NCI-H526 (cell line): ENCODE measurements at regions not wholly inside any gene's neighbourhood (a gene's known extent, or its start where the extent isn't known, plus 50 kb on each side); places are given as distances from the start of the nearest gene placed in this dataset.
"Not testable (repeated sequence)": the region's sequence is repeated elsewhere in the genome, so short reads cannot be mapped to it uniquely, and the experiment has no call there.

ENCODE experiments used
- DNase-seq, 2 experiments: peaks; one replicate each; lab custom pipeline; 2025; lab: John Stamatoyannopoulos, UW

DNA sequence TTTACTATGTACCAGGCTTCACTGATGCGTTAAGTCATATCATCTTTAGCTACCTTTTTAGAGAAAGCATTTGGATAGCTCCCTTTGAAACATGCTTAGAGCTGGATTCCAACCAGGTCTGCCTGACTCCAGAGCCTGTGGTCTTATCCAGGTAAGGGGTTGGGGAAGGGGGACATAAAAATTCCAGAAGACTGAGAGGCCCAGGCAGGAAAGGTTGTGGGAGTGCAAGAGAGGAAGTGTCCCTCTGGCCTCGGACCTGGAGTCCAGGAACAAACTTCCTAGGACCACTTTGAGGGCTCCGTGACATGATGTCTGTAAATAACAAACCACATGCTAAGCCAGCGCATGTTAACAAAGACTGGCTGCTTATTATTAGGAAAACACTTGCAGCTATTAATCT is 163.0 kb upstream of the KCNG1 start:
- no peak for DNase-seq

DNA sequence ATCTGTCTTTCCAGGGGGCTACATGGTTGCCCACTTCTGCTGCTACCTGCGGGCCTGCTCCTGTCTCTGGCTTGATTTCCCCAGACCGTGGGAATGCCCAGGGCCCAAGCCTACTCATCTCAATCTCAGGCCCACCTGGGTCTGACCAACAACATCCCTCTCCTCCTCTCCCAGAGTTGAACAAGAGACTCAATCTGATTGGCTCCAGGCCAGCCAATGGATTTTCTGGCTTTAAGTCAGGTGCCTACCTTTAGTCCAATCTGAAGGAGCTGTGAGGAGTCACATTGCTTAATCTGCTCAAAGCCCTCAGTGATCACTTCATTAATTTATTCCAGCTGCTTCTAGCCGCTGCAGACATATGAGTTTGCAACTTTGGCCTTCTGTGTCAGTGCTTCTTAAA is 162.4 kb upstream of the KCNG1 start:
- DNase-seq = no peak

DNA sequence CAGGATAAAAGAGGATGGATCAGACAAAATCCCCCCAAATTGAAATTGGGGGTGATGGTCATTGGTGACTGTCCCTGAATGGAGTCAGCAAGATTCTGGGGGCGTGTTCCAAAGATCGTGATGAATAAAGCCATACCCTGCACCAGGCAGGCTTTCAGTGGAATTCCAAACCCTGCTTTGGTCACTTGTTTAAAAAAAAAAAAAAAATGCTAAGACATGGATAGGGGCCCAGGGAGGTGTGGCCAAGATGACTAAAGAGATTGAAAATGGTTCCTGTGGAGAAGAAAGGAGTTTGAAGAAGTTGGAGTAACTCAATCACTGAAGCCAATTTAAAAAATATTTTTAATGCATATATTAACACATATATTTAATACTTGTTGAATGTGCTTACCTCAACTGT is 161.4 kb upstream of the KCNG1 start:
- DNase-seq = no peak

- DNase-seq = no peak
These were observed 160.5 kb upstream of the KCNG1 start for GRCh38 chr20:51183451-51183850.

DNA sequence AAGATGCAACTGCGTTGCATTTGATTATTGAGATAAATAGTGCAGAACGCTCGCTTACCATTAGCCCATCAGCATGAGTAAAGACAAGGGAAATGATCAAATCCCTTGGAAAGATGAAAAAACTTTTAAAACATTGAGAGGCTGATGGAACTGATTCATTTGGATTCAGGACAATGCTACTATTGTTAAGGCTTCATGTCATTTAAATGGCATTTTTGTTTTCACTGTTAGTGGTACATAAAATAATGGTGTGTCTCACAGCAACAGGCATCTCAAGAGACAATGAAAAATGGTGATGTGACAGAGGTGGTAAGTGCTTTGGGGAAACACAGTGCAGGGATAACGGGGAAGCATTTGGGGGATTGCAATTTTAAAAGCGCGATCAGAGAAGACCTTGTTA is 159.7 kb upstream of the KCNG1 start:
- no peak for DNase-seq

GRCh38 chr20:51178153-51178552 is 155.2 kb upstream of the KCNG1 start:
- DNase-seq = no peak

GRCh38 chr20:51176876-51177275 is 154.0 kb upstream of the KCNG1 start:
- no peak for DNase-seq

DNA sequence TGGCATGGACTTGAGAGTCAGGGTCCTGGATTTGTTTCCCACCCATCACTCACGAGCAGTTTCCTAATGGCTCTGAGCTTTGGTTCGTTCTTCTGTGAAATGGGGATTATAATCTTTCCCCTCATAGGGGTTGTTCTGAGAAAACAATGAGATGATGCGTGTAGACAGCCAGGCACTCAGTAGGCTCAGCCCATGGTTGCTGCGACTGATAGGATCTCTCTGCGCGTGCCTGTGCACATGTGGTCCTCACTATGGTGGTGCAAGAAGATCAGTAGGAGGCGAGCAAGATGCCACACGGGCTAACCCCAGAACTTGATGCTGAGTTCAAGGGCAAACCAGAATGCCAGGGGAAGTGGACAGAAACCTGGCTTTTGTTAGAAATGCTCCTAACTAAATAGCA is 153.5 kb upstream of the KCNG1 start:
- DNase-seq = no peak

DNA sequence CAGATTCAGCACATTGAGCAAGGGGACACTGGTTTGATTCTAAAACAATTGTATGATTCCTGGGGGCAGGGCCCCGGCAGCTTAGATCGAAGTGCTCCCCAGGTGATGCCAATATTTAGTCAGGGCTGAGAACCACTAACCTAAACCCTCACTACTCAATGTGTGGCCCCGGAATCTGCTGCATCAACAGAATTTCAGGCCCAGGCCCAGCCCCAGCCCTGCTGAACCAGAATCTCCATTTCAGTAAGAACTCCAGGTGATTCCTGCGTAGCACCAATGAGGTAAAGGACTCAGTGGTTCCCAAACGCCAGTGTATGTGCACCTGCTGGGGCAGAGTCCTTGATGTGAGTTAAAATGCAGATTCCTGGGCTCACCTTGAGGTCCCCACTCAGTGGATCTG is 152.8 kb upstream of the KCNG1 start:
- DNase-seq = no peak

DNA sequence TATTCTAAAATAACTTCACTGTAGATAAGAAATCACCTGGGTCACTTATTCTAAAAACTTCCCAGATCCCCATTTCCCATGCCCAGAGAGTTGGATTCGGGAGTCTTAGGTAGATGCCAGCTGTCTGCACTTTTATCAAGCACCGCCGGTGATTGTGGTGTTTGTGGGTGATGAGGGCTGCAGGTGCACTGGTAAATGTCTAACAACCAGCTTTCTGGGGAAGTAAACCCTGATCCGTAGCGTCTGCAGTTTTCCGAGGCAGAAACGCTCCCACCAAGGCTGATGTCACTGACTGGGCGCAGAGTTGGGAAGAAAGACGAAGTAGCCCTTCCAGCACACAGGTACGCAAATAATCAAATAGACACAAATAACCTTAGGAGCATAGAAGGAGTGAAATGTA is 152.2 kb upstream of the KCNG1 start:
- DNase-seq = no peak

- no peak for DNase-seq
These were observed 151.6 kb upstream of the KCNG1 start for GRCh38 chr20:51174536-51174935.

DNA sequence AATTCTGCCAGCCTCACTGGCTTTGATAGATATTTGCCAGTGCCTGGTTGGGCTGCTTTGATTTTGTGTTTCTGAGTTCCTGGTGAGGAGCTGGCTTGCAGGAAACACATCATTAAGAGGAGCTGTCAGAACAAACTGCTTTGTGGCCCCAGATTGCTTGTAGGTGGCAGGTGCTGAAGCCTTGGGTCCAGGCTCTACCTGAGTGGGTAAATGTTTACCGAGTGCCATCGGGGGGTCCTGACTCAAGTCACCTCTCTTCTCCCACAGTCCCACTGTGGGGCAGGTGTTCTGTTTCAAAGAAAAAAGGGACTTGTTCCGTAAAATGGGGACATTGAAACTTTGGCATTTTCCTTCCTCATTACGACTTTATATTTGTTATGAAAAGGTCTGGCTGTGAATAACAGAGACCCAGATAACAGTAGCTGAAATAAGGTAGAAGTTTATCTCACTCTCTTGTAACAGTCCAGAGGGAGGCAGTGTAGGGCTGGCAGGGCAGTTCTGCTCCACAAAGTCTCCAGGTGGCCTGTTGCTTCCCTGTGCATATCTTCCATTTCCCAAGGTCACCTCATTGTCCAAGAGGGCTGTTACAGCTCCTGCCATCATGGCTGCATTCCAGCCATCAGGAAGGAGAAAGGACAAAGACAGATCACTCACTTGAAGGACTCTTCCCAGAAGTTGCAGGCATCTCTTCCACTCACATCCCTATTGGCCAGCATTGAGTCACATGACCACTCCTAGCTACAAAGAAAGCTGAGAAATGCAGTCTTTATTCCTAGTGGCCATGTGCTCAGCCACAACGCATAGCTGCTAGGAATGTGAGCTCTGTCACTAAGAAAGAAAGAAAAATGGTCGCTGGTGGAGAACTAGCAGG is 149.9 kb upstream of the KCNG1 start:
- DNase-seq = no peak

DNA sequence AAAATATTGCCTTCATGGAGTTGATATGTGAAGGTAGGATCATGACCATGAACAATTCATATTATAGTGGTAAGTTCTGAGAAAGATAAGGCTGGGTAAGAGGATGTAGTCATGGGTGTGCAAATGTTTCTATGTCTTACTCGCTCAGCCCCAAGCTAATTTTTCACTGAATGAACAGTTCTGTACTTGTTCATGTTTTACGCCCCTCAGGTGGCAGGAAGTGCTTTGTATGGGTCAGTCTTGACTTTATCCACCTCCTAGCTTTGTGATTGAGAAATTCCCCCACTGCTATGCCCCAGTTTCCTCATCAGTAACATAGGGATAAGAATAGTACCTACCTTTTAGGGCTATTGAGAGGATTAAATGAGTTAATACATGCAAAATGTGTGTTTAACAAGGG is 148.2 kb upstream of the KCNG1 start:
- no peak for DNase-seq

GRCh38 chr20:51169813-51170212 is 146.9 kb upstream of the KCNG1 start:
- DNase-seq = no peak

GRCh38 chr20:51167911-51168310 is 145.0 kb upstream of the KCNG1 start:
- not testable (repeated sequence) for DNase-seq

DNA sequence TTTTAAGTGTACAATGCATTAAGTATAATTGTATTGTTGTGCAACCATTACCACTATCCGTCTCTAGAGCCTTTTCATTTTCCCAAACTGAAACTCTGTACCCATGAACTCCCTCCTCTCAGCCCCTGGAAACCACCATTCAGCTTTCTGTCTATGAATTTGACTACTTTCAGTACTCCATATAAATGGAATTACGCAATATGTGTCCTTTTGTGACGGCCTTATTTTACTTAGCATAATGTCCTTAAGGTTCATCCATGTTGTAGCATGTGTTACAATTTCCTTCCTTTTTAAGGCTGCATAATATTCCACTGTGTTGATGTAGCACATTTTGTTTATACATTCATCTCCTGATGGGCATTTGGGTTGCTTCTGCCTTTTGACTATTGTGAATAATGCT is 143.6 kb upstream of the KCNG1 start:
- no peak for DNase-seq

- DNase-seq = no peak
These were observed 142.2 kb upstream of the KCNG1 start for GRCh38 chr20:51165131-51165530.

- DNase-seq = no peak
These were observed 141.8 kb upstream of the KCNG1 start for GRCh38 chr20:51164731-51165130.

DNA sequence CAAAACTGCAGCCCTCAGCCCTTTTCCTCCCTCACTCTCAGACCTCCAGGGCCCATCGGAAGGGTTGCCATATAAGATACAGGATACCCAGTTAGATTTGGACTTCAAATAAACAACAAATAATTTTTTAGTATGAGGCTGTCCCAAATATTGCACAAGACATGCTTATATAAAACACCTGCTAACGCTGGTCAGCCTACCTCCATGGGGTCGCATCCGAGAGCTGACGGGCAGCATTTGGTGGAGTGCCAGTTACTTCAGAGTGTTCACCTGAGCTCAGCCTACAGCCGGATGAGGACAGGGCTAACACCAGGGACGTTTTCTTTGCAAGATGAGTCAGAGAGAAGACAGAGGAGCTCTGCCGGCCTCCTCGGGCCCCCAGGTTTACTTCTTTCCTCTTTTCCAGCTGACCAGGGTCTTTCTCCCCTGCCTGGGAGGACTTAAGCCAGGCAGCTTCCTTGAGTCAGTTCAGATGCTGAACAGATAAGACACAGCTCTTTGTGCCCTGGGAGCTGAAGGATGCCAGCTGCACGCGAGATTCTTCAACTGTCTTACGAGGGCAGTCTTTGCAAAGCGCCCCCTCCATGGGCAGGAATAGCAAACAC is 141.2 kb upstream of the KCNG1 start:
- DNase-seq = no peak

DNA sequence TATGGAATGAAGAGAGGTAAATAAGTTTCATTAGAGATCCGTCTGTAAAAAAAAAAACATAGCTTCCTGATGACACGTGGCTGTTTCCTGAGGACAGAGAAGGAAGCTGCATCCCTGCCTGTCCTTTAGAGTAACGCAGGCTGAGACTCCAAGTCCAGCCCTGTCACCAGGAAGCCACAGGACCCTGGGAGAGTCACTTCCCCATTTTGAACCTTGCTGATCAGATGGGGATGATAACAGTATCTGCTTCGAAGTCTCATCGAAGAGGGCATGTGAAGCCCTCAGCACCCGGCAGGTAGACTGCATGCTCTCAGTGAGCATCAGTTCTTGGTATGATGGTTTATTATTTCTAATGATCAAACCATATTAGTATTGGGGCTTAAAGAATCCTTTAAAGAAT is 139.1 kb upstream of the KCNG1 start:
- DNase-seq = no peak

GRCh38 chr20:51160821-51161220 is 137.9 kb upstream of the KCNG1 start:
- no peak for DNase-seq

DNA sequence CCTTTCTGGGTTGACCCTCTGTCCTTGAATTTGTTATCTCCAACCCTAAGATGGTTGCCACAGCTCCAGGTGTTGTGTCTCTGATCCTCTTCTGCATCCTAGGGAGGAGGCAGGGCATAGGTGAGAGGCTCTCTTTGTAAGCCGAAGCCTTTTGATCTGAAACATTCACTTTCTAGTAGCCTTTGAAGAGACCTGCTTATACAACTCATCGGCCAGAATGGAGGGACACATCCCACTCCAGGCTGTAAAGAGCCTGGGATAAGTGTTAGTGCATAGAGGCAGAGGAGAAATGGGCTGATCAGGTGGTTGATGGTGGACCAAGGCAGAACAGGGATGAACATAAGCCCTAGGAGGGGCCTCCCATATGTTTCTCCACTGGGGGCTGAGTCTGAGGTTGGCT is 137.1 kb upstream of the KCNG1 start:
- DNase-seq = no peak

DNA sequence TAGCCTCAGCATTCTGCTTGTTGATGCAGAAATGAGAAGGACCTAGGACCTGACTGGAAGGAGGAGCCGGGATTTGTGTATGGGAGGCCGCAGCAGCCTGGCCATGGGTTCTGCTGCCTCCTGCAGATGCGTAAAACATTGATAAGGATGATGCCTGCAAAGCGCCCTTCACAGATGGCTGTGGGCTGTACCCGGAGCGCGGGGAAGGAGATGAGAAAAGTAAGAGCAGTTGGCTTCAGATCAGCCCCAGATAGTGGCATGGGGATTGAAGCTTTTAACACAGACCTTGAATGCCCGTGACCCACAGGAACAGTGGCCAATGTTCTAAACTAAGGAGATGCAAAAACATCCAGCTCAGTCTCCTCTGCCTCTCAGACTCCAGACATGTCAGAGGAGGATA is 136.4 kb upstream of the KCNG1 start:
- DNase-seq = no peak

- no peak for DNase-seq
These were observed 135.3 kb upstream of the KCNG1 start for GRCh38 chr20:51158226-51158625.
